NCI-H510A treated with DMSO at 0.1 percent for 48 hours (cell line): ENCODE measurements at regions not wholly inside any gene's neighbourhood (a gene's known extent, or its start where the extent isn't known, plus 50 kb on each side); places are given as distances from the start of the nearest gene placed in this dataset.

Source experiments
- DNase-seq: peaks from one replicate; lab custom pipeline; 2025; lab: John Stamatoyannopoulos, UW

- DNase-seq, result no peak
Measured at GRCh38 chr11:33616552-33616951, 84.1 kb downstream of the C11orf91 start.

- DNase-seq, result no peak
Measured at GRCh38 chr11:33615751-33616150, 84.9 kb downstream of the C11orf91 start.

DNA sequence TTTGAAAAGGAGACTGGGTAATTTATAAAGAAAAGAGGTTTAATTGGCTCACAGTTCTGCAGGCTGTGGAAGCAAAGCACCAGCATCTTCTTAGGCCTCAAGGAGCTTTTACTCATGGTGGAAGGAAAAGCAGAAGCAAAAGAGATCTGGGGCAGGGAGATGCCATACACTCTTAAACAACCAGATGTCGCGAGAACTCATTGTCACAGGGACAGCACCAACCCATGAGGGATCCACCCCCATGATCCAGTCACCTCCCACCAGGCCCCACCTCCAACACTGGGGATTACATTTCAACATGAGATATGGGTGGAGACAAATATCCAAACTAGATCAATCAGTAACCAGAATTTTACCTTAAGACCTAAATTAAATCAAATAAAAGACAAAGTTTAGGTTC, 87.2 kb downstream of the C11orf91 start:
- DNase-seq, result no peak

- DNase-seq, result no peak
Measured at GRCh38 chr11:33610903-33611302, 89.7 kb downstream of the C11orf91 start.

DNA sequence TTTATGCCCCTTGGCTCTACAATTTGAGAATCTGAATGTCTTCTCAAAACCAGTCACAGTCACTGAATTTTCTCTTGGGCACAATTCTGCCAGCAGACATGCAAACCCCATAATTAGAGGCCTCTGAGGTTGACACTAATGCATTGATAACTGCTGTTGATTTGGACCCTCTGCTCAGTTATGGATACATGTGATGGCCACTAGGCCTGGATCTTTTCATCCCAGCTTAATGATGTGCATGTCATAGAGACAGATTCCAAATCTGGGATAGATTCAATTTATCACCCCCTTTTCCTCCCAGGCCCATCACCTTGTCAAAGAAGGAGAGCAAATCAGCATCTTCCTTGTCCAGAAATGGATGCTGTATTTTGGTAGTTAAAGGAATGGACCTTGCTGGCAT, 92.2 kb downstream of the C11orf91 start:
- DNase-seq, result no peak

- DNase-seq, result no peak
Measured at GRCh38 chr11:33606762-33607161, 93.9 kb downstream of the C11orf91 start.

GRCh38 chr11:33605703-33606102, 94.9 kb downstream of the C11orf91 start:
- DNase-seq, result no peak

DNA sequence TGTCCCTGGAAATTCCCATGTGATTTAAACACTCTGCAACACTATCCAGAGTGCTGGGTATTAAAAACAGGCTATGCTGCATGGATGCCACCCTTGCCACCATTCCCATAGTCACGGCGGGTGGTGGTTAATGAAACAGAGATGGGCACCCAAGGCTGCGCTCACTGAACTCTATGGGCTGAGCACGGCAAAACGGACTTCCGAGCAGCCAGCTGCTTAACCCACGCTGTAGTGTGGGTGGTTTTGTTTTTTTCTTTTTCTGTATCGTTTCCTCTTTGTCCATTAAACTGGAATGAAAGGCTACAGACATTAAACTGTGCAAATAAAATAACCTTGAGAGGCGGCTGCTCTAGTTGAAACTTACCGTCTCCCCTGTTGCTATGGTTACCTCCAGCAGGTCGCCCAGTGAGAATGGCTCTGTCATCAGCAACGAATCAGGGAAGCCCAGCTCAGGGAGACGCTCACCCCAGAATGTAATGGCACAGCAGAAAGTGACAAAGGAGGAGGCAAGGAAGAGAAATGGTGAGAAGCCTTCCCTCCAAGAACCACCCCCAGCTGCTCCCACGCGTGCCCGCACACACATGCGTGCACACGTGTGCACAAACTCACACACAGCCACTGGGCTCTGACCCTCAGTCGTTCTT, 102.1 kb downstream of the C11orf91 start:
- DNase-seq, result peak; percentile 39

- DNase-seq, result no peak
Measured at GRCh38 chr11:33594188-33594587, 106.4 kb downstream of the C11orf91 start.

DNA sequence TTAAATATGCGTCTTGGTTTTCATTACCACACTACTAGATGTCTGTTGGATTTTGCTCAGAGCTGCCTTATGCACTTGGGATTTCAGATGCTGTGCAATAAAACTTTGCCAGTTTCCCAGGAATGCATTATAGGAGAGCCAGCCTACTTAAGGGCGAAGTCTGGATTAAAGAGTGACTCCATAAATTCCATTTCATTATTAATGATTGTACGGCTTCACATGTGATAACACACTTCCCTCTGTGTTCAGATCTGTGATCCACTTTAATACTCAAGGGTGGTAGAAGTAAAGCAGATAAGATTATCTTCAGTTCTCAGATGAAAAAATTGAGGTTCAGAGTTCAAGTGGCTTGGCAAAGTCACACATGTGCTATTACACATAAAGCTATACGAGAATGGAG, 110.2 kb downstream of the C11orf91 start:
- no peak for DNase-seq

GRCh38 chr11:33588056-33588455, 112.6 kb downstream of the C11orf91 start:
- no peak for DNase-seq

- DNase-seq, result no peak
Measured at GRCh38 chr11:33585586-33586209, 114.9 kb downstream of the C11orf91 start.

DNA sequence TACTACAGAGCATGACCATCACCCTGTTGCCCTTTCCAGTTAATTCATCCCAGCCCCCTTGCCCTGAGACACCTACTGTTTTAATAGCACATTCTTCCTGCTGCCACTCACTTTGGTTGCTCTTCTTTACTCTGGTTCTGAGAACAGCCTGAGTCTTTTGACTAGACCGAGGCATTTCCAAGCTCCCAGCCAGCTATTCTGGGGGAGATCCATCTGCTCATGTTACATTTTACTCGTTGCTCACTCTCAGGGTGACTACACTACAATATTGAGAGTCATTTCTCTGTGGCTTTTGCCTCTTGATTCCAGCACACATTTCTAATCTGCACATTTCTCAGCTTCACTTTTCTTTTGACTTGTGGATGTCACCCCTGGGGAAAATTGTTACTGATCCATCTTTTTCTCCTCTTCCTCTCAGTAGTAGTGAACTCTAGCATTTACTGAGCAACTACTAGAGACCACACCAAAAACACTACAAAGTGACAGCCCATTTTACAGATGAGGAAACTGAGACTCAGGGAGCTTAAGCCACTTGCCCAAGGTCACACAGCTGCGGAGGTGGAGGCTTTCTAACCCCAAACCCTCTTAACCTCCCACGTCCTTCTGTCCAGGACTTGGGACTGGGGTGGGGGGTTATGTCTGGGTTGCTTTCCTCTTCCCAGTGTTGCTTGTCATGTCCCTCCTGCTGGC, 117.8 kb downstream of the C11orf91 start:
- no peak for DNase-seq

GRCh38 chr11:33579101-33579500, 121.5 kb downstream of the C11orf91 start:
- DNase-seq, result no peak

- no peak for DNase-seq
Measured at GRCh38 chr11:33577204-33577603, 123.4 kb downstream of the C11orf91 start.

GRCh38 chr11:33575311-33575710, 125.3 kb downstream of the C11orf91 start:
- no peak for DNase-seq

DNA sequence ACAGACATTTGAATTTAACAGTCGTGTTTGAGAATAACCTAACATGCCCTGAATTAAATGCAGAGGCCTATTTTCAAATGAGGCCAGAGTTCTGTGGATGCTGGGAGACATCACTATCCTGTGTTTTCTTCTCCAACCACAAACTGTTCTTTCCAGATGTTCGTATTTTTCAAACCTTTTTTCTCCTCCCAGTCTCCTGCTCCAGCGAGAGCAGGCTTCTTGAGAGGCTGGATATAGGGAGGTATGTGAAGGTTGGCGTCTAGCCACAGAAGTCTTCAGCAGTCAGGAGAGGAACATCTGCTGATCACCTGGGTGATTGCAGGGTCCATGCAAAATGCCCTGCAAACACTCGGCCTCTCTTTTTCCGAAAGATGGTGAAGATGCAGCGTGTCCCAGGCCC, 126.3 kb downstream of the C11orf91 start:
- no peak for DNase-seq

DNA sequence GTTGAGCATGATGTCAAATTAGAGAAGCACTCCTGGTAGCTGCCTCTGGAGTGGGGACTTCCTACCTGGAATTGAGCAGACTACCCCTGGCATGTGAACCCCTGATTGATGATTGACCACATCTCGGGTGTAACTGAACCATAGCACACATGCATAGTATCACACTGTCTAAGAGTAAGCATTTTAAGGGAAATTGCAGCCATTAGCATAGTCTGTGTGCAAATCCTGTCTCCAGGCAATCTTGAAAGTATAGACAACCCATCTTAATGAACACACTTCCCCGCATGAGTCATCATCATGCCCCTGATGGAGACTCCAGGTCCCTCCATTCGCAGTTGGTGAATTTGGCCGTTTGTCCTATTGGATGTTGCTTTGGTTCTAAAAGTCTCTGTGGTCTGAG, 131.3 kb downstream of the C11orf91 start:
- DNase-seq, result no peak

- no peak for DNase-seq
Measured at GRCh38 chr11:33567004-33567403, 133.6 kb downstream of the C11orf91 start.

DNA sequence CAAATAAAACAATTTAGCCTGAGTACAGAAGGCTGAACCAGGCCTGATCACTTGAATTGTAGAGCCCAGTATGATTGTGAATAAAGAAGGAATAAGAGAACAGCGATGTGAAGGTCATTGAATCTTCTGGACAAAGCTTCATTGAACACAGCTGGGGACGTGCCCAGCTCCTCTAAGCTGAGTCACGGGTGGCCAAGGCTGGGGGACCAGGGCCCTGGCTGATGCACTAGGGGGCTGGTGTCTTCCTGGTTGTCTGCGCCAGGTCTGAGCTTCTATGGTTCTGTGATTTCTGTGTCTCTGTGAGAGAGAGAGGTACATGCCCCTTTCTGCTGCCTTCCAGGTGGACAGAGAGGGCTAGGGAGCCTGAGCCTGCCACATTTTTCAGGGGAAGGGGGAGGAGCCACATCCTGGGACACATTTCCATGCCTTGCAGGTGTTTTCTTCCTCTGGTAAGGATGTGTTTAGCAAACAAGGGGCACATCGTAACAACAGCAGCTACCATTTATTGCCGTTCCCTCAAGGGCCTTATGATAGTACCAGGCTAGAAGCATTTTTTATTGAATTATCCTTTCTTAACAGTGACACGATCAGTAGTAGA, 135.7 kb downstream of the C11orf91 start:
- DNase-seq, result no peak

- no peak for DNase-seq
Measured at GRCh38 chr11:33560729-33561128, 139.9 kb downstream of the C11orf91 start.

DNA sequence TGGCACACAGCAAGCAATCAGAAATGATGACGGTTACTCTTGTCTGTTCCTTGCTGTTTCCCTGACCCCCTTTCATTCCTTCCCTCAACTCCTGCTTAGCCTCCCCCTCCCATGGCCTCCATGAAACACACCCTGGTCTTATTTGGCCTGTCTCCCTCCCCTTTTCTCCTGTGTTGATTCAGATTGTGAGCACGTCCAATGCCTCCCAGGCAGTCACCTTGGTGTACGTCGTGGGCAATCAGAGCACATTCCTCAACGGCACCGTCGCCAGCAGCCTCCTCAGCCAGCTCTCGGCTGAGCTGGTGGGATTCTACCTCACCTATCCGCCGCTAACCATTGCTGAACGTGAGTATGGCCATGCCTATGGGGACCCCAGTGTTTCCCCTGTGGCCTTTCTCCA, 141.1 kb downstream of the C11orf91 start:
- DNase-seq, result no peak

GRCh38 chr11:33558097-33558496, 142.5 kb downstream of the C11orf91 start:
- no peak for DNase-seq
